ENCODE measurements at regions not wholly inside any gene's neighbourhood (a gene's known extent, or its start where the extent isn't known, plus 50 kb on each side); places are given as distances from the start of the nearest gene placed in this dataset.

GRCh38 chr6:22756365-22756764 is 187.0 kb downstream of the HDGFL1 start:
- no TSS peak for BruUV-seq (replicated peaks)
- RAD21 ChIA-PET (ENCODE audit: low non-redundant PET in 1 of 2, low total read pairs in 2 of 2, uncharacterized antibody in 2 of 2, unreplicated experiment in 2 of 2), result no interaction called here
- POLR2A ChIA-PET, result no interaction called here
- CTCF ChIA-PET, result no interaction called here
- DNase-seq (ENCODE audit: low read depth, low spot score) (no peak), ATAC-seq (no peak)
- no peaks in the 10 kb centered on the region for H3K27me3 ChIP-seq (ENCODE audit: insufficient read depth, low read length)
- no peak overlapping the region for H3K4me2 ChIP-seq (ENCODE audit: low read length)
- H3K27ac ChIP-seq (ENCODE audit: low read depth, low read length), result no peak overlapping the region
- no peak overlapping the region for H3K4me3 ChIP-seq (replicated peaks in 1 of 2; ENCODE audit: low read depth in 1 of 2, low read length in 2 of 2)
- H3K4me1 ChIP-seq (ENCODE audit: control insufficient read depth in 1 of 2, insufficient read depth in 2 of 2, low read length in 2 of 2), result no peaks in the 10 kb centered on the region
- H3K9me3 ChIP-seq (ENCODE audit: control insufficient read depth in 1 of 2, insufficient read depth in 1 of 2, low read depth in 1 of 2, low read length in 2 of 2), result no peaks in the 10 kb centered on the region
- TF ChIP-seq CBX3 (IDR thresholded peaks at IDR 0.05; ENCODE audit: low read depth) (no peak), FOSL1 (IDR thresholded peaks at IDR 0.05; ENCODE audit: low read depth) (no peak), POLR2AphosphoS5 (IDR thresholded peaks at IDR 0.05; ENCODE audit: low read depth, low read length) (no peak), JUND (IDR thresholded peaks at IDR 0.05) (no peak)
- H4K20me1 ChIP-seq (ENCODE audit: insufficient read depth), result no peaks in the 10 kb centered on the region
- H3K79me2 ChIP-seq (ENCODE audit: insufficient read depth, low read length), result no peaks in the 10 kb centered on the region
- H3K36me3 ChIP-seq (ENCODE audit: control insufficient read depth in 1 of 2, insufficient read depth in 2 of 2, low read length in 2 of 2), result no peaks in the 10 kb centered on the region
- intact Hi-C loops (cut with micrococcal nuclease), result no loop called here
- no peak overlapping the region for H2AFZ ChIP-seq (ENCODE audit: low read depth, low read length, poor library complexity, severe bottlenecking)
- no peak overlapping the region for H3K9ac ChIP-seq (ENCODE audit: low read length)
- H3K9me2 ChIP-seq (ENCODE audit: insufficient read depth), result no peaks in the 10 kb centered on the region

- no peak overlapping the region for H3K27ac ChIP-seq (ENCODE audit: low read depth, low read length)
- CTCF ChIA-PET, result no interaction called here
These were observed 195.1 kb downstream of the HDGFL1 start for GRCh38 chr6:22764496-22764895.

More at GRCh38 chr6:22764496-22764895, 195.1 kb downstream of the HDGFL1 start:
- intact Hi-C loops (cut with micrococcal nuclease), result no loop called here
- Histone ChIP-seq H3K79me2 (ENCODE audit: insufficient read depth, low read length) (no peaks in the 10 kb centered on the region), H3K9me2 (ENCODE audit: insufficient read depth) (no peaks in the 10 kb centered on the region), H2AFZ (ENCODE audit: low read depth, low read length, poor library complexity, severe bottlenecking) (no peak overlapping the region), H3K36me3 (ENCODE audit: control insufficient read depth in 1 of 2, insufficient read depth in 2 of 2, low read length in 2 of 2) (no peaks in the 10 kb centered on the region), H3K4me1 (ENCODE audit: control insufficient read depth in 1 of 2, insufficient read depth in 2 of 2, low read length in 2 of 2) (no peaks in the 10 kb centered on the region), H4K20me1 (ENCODE audit: insufficient read depth) (no peaks in the 10 kb centered on the region), H3K4me3 (replicated peaks in 1 of 2; ENCODE audit: low read depth in 1 of 2, low read length in 2 of 2) (no peak overlapping the region), H3K27me3 (ENCODE audit: insufficient read depth, low read length) (no peaks in the 10 kb centered on the region), H3K4me2 (ENCODE audit: low read length) (no peak overlapping the region), H3K9me3 (ENCODE audit: control insufficient read depth in 1 of 2, insufficient read depth in 1 of 2, low read depth in 1 of 2, low read length in 2 of 2) (peaks cover 0 to 3% of the 10 kb centered on the region in 2 experiments; a peak in 1 of 4 replicates), H3K9ac (ENCODE audit: low read length) (no peak overlapping the region)
- TF ChIP-seq REST (IDR thresholded peaks at IDR 0.05; ENCODE audit: low read depth), result no peak
- TF ChIP-seq SRF (IDR thresholded peaks at IDR 0.05; ENCODE audit: low read depth), result no peak
- TF ChIP-seq EGR1 (IDR thresholded peaks at IDR 0.05; ENCODE audit: low read depth), result no peak
- no peak for TF ChIP-seq RAD21 (IDR thresholded peaks at IDR 0.05; ENCODE audit: low read depth)
- ChIA-PET POLR2A (no interaction called here), RAD21 (ENCODE audit: low non-redundant PET in 1 of 2, low total read pairs in 2 of 2, uncharacterized antibody in 2 of 2, unreplicated experiment in 2 of 2) (no interaction called here)
- BruUV-seq (replicated peaks), result no TSS peak
- ATAC-seq (no peak), DNase-seq (ENCODE audit: low read depth, low spot score) (no peak)
